C4-2B (cell line): ENCODE measurements at regions not wholly inside any gene's neighbourhood (a gene's known extent, or its start where the extent isn't known, plus 50 kb on each side); places are given as distances from the start of the nearest gene placed in this dataset.

Source experiments
- ZFX ChIP-seq: fragments of 450-650 bp; IDR thresholded peaks from 2 replicates; pipeline ENCODE4 v1.6.1; 2017
- TF ChIP-seq, protein P1 (sequence below): fragments of 450-650 bp; conservative IDR thresholded peaks from 2 replicates; pipeline ENCODE4 v1.5.1; 2017; ENCODE audit warnings: mild to moderate bottlenecking

DNA sequence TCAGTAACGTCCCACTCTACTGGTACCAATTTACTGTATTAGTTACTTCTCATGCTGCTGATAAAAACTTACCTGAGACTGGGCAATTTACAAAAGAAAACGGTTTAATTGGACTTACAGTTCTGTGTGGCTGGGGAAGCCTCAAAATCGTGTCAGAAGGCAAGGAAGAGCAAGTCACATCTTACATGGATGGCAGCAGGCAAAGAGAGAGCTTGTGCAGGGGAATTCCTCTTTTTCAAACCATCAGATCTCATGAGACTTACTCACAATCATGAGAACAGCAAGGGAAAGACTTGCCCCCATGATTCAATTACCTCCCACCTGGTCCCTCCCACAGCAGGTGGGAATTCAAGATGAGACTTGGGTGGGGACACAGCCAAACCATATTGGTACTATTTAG is 908.2 kb upstream of the NR2F2 start:
- TF ChIP-seq, protein P1, sequence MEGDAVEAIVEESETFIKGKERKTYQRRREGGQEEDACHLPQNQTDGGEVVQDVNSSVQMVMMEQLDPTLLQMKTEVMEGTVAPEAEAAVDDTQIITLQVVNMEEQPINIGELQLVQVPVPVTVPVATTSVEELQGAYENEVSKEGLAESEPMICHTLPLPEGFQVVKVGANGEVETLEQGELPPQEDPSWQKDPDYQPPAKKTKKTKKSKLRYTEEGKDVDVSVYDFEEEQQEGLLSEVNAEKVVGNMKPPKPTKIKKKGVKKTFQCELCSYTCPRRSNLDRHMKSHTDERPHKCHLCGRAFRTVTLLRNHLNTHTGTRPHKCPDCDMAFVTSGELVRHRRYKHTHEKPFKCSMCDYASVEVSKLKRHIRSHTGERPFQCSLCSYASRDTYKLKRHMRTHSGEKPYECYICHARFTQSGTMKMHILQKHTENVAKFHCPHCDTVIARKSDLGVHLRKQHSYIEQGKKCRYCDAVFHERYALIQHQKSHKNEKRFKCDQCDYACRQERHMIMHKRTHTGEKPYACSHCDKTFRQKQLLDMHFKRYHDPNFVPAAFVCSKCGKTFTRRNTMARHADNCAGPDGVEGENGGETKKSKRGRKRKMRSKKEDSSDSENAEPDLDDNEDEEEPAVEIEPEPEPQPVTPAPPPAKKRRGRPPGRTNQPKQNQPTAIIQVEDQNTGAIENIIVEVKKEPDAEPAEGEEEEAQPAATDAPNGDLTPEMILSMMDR = no peak
- TF ChIP-seq ZFX = no peak
